NCI-H774 (cell line): ENCODE measurements at regions not wholly inside any gene's neighbourhood (a gene's known extent, or its start where the extent isn't known, plus 50 kb on each side); places are given as distances from the start of the nearest gene placed in this dataset.

Experiments
- DNase-seq: peaks from one replicate; lab custom pipeline; 2025; lab: John Stamatoyannopoulos, UW

DNA sequence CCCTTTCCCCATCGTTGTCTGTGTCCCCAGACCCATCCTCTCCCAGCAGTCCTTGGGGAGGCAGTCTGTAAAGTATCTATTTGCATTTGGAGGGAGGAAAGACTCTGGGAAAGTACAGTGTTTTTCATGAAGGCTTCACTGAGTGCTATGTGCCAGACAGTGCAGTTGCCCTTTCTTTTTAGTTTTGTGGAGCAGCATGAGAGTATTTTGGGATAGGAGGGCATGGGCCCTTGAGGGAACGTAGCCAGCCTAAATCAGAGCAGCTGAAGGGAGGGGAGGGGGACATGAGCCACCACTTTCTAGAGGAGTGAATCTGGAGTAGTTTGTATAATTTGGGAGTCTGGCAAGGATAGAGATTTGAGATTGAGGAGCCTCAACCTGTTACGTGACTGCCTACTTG, 404.0 kb upstream of the KAZN start:
- no peak for DNase-seq

DNA sequence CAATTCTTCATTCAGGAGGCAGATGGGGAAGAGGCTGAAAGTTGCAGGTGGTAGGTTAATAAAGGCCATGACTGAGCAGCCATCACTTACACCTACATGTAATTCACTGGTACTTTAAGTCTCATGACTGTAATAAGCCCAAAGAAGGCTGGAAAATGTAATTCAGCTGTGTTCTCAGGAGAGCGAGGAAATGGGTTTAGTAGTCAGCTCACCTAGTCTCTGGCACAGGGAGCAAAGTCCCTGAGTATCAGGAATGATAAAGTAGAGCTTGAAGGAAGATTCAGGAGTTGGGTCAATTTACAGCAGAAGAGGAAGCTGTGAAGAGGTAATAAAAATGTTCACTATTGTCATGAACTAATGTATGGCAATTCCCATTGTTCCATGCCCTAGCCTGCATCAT, 393.4 kb upstream of the KAZN start:
- no peak for DNase-seq

DNA sequence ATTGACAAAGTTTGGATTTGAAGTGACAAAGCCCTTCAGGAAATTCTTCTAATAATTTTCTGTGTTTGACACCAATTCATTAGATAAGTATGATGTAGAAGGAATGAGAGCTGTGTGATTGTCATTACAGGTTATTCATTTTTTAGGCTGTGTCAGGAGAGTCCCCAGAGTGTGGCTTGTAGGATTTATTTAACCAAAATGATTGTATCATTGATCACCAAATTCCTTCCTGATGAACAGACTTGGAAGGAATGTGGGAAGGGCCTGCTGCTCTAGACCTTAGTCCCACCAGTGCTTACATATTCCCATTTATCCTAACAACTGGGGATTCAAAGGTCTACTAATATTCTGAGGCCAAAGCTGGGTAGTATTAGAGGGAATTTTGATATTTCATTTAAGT, 383.3 kb upstream of the KAZN start:
- no peak for DNase-seq

DNA sequence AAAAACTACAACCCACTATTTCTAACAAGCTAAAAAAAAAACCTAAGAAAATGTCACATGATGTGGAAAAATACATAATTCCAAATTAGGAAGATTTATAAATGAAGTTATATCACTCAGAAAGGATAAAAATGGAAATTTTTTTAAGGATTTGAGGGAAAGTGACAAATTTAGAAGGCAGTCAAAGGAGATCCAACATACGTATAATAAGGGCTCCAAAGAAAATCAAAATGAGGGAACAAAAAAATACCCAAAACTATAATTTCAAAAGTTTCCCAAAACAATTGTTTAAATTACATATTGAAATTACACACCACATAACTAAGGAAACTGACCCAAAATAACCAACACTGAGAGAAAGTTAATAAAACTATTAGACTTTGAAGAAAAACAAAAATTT, 381.1 kb upstream of the KAZN start:
- no peak for DNase-seq

DNA sequence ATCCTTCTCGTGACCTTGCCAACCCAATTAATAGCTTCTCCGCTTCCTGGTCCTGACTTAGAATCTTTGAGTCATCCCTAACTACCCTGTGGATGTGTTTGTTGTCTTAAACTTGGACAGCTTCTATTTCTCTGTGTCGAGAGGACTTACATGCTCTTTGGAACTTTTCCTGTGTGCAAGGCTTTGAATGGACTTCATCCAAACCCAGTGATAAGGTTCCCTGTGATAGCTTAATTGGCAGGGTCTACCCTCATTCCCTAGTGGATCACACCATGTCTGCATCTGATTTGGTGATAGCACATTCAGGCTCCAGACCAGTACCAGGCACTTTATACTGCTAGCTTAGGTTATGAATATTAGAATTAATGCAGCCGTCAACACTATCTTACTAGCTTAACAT, 378.2 kb upstream of the KAZN start:
- no peak for DNase-seq

DNA sequence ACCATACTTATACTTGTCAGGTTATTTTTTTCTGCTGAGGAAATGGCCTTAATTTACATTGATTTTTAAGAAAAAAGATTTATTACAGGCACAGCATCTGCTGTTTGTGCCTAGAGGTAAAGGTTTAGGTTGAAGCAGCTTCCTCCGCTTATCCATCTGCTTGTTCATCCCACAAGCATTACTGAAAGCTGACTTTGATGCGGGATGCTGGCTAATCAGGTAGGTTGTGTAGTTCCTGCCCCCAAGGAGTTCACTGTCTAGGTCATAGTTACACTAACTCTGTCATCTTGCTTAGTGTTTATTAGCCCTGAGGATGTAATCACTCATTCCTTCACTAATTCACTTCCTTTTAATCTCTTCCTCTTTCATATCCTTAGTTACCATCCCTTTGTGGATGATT, 377.7 kb upstream of the KAZN start:
- no peak for DNase-seq

DNA sequence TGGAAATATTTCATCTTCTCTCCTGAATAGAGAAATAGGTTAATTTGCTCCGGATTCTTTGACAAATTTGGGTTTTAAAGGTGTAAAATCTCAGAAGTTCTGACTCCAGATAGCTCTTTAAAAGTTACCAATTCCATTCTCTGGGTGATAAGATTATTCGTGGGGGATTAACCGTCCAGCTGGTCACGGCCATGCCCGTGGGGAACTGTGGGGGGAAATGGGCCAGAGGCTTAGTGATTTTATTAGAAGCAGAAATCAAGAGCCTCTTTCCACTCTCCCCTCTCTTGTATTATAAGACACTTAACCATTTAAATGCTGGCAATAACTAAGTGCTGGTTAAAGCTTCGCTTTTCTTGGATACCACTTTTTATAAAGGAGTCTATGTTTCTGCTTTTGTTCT, 376.4 kb upstream of the KAZN start:
- DNase-seq, result no peak

DNA sequence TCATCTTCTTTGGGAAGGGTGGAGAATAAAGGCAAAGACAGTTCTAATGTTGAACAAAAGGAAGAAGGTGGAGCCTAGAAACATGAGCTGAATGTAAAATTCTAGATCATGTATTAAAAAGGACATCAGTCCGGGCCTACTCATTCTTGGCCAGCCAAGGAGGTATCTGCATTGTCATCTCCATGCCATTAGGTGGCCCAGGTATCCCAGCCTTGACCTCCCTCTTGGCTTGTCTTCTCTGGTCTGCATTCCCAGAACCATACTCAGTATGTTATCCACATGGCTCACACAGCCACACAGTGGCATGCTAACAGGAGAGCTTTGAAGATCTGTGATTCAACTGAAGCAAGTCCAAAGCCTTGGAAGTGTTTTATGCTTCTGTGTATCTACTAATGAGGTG, 369.8 kb upstream of the KAZN start:
- DNase-seq, result no peak

DNA sequence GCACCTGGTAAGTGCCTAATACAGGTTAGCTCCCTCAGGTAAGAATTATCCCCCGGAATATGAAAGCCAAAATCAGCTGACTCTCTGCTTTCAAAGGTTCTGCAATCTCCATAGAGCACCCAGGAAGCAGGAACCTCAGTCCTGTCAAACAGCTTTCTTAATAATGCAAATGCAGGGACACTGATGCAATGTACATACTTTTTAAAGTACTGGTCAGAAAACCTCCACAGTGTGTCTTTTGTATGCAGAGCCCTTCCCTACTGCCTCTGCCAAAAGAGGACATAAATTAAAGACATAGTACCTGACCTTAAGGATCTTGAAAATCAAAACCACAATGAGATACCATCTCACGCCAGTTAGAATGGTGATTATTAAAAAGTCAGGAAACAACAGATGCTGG, 365.0 kb upstream of the KAZN start:
- DNase-seq, result no peak

DNA sequence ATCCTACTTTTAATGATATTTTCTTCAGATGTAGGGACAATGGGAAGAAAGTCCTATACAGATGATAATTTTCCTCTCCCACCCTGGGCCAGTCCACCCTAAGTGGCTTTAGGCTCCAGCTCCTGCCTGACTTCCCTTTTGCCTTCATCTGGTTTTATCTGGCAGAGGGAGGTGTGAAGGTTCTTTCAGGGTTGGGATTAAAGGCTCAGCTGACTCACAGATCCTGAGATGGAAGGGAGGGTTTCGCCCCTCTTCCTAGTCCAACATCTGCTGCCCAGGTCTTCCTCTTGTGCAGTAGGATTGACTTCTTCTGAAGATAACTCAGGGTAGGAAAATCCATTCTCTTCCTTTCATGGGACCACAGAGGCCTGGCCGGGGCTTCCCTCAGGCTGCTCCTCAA, 362.4 kb upstream of the KAZN start:
- no peak for DNase-seq

DNA sequence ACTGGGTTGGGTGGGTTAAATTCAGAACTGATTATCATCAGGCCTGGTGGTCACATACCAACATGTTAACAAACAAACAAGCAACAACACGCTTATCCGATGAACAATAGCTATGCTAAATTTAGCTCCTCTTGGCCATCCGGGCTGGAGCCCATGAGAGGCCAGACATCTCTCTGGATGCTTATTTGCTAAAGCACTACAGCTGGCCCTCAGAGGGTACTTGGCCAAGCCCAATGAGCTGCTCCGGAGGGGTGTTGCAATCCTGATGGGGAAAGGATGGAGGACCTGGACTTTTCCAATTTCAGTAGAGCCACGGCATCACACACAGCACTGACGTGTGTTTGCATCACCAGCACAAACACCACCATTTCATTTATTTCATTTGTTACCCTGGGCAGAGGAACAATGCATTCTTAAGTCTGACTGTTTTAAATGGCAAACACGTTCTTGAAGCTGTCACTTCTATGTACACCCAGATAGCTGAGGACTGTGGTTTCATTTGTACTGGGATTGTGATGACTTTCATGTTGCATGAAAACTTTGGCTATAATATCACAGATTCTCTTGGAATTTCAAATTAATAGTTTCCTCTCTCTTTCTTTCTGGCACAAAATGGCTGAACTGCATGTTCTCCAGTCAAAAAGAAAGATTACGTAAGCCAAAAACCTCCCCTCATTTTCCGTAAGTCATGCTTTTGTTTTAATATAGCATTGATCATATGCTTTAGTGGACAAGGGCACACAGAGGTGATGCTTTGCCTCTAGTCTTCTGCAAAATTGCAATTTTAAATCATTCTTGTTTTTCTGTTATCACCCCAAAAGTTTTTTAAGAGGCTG, 359.8 kb upstream of the KAZN start:
- DNase-seq, result no peak

DNA sequence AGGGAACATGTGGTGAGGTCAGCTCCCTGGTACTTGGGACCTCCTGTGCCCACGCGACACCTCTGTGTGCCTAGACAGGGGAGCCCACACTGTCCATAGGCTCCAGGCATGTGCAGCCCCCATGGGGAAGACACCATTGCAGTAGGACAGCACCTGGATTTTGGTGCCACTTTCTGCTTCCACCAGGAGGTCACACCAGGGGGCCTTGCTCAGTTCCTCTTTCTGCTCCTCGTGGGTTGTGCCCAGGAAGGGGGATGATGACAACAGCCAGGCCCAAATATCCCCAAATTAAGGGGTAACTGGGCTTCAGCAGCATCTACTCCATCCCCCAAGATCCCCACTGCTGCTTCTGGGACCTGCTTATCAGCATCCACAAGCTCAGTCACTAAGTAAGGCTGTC, 358.2 kb upstream of the KAZN start:
- DNase-seq, result no peak

DNA sequence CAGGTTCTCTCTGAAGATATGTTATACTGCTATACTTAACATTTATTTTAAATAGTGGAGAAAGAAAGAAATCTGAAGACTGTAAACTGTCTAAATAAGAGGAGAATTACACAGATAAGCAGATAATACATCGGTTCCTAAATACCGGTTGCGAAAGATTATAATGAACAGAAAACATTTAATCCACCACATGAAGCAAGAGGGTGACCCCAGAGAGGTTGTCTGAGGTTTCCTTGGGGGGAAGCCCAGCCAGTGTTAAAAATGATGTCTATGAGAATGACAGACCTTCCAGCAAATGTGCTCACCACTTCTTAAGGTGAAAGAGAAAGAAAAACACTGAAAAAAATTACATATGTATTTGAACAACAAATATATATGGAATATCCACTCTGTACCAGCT, 356.4 kb upstream of the KAZN start:
- no peak for DNase-seq

DNA sequence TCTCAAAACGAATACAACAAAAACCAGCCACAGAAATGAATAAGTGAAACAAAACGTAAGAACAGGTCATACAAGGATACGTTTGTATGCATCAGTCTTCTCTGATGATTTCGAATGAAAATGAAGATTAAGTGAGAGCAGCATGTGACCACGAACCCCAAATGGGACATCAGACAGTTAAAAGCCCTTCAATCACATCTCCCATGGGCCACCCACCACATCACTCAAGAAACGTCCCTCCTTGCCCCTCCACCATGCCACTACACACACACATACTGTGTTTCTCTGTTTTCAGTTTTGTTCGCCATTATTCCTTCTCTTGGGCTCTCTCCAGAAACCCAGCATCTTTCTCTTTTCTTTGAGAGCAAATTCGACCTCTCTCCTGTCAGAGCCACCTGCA, 355.6 kb upstream of the KAZN start:
- no peak for DNase-seq

DNA sequence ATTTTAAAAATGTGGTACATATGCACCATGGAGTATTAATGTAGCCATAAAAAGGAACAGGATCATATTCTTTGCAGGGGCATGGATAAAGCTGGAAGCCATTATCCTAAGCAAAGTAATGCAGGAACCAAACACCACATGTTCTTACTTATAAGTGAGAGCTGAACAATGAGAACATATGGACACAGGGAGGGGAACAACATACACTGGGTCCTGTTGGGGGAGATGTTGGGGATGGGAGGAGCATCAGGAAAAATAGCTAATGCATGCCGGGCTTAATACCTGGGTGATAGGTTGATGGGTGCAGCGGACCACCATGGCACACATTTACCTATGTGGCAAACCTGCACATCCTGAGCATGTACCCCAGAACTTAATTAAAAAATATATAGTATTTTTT, 352.5 kb upstream of the KAZN start:
- DNase-seq, result no peak

DNA sequence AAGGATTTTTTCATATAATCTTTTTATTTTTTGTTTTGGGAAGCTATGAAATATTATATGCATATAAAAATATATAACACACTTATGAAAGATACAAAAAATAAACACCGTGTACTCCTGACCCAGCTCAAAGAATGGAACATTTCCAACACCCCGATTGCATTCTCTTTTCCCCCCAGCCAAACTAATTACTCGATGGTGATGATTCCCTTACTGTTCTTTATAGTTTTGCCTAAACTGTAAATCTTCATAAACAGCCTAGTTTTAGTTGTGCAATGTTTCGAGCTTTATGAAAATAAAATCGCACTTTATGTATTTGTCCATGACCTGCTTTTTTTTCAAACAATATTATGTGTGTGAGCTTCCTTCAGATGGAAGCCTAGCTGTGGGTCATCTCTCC, 352.0 kb upstream of the KAZN start:
- DNase-seq, result no peak

DNA sequence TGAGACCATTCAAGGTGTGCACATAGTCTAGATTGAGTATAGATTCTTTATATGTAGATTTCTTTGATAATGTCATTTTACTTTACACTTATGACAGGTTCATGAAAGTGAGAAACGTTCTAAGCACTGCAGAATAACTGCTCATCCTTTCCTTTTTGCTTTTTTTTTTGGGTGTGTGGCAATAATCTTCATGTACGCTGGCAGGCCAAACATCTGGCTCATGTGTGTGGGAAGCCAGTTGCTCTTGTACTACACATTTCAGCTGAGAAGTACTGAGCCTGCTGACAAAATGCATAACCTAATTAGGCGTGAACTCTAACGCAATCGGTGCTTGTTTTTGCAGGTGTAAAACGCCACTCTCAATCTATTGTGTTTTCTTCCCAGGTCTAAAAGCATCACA, 350.8 kb upstream of the KAZN start:
- DNase-seq, result no peak

DNA sequence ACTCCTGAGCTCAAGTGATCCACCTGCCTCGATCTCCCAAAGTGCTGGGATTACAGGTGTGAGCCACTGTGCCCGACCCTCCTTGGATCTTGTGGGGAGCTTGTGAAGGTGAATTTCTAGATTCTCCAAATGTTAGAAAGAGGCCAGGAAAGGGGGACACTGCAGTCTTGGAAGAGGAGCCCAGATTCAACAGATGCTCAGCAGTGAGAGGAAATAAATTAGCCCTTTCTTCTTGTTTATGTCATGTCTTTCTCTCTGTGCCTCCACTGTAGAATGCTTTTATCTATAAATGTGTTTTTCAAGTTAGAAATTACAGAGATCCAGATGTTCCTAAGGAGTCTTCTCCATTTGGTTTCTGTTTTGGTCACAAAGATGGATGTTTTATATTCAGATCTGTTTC, 346.6 kb upstream of the KAZN start:
- no peak for DNase-seq

DNA sequence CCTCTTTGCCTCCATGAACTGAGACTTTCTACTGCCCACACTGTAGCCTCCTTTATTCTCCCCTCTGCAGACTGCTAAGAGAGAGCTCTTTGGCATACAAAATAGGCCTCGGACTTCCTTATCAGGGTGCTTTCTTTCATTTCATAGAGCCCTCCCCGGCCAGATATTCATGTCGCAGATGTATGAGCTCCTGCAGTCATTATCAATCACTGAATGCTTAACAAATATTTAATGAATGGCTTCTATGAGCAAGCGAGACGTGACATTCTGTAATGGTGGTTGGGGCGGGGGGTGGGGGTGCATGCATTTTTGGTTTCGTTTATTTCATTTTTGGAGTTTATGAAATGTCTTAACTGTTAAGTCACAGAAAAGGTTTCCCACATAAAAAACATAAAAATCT, 344.8 kb upstream of the KAZN start:
- no peak for DNase-seq

DNA sequence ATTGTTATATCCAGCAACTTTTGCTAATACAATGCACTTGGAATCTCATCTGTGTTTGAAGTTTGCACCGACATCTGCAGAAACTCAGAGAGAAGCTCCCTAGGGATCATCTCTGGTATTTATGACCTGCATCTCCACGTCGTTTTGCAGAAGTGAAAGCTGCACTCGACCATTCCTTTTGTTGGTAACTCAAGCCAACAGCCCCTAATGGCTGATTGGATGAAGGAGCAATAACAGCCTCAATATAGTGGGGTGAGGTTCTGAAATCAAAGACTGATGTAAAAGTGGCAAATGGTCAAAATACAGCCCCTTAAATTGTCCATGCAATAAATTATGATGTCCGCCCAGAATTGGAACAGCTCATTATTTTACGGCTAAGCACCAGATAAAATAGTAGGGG, 344.2 kb upstream of the KAZN start:
- no peak for DNase-seq

DNA sequence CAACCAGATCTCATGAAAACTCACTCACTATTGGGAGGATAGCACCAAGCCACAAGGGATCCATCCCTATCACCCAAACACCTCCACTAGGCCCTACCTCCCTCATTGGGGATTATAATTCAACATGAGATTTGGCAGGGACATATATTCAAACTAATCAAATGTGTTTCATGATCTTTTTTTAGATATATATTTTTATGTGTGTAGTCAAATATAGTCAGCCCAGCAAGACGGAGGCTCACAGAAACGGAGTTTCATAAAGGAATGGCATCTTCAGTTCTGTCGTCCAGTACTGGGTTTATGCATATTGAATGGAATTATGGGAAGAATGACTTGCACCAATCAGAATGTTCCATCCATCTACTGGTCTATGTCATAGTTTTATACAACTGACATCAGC, 343.3 kb upstream of the KAZN start:
- DNase-seq, result no peak

DNA sequence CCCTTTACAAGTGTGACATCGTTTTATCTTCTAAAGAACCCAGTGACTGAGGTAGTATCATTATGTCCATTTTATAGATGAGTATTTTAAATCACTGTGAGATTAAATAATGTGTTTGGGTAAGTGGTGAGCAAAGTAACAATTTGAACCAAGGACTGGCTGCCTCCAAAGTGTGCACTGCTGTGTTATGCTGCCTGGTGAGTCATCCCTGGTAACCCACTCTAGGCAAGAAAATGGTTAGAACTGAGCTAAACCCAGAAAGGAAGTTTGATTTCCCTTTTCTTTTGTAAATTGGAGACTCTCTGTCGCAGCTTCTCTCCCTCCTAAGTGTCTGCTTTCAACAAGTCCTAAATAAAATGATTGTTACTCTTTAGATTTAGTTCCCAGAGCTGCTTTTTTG, 342.8 kb upstream of the KAZN start:
- no peak for DNase-seq

DNA sequence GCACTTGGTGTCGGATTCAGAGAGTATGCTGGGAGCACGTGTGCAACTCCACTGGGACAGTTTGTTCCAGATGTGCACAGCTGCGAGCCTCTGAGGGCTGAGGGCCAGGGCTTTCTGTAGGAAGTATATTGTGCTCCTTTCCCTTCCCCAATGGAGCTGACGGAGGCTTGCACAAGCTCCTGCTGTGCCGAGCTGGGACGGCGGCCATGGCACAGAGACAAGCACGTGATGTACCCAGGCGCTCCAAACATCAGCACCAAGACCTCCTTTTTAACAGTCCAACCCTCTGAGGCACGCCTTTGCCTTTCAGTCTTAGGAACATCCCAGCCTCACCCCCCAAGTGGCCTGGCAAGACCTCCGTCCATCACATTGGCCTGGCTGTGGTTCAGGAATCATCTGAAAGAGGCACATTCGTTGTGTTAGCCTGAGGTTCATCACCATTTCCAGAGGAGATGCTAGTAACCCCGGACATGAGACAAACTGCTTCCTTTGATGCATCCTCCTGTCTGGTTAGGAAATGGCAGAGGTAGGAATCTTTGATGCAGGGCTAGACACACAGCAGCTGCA, 339.2 kb upstream of the KAZN start:
- DNase-seq, result no peak

DNA sequence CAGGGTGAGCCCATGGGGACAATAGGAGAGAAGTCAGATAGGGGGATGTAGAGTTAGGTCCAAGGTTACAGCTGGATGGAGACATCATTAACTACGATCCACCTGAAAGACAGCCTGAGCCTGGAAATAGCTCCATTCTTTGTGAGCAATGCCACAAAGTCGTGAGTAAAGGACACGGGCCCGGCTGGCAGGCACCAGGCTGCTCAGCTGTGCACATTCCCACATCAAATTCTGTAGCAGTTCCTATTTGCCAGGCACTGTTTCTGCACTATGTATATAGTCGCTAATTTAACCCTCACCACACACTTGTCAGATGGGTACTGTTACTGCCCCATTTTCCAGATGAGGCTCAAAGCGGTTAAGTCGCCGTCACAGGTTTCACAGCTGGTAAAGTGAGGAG, 338.0 kb upstream of the KAZN start:
- no peak for DNase-seq
